Caco-2 (cell line): ENCODE measurements at regions not wholly inside any gene's neighbourhood (a gene's known extent, or its start where the extent isn't known, plus 50 kb on each side); places are given as distances from the start of the nearest gene placed in this dataset.
"Not testable (repeated sequence)": the region's sequence is repeated elsewhere in the genome, so short reads cannot be mapped to it uniquely, and the experiment has no call there.

Source experiments
- BruUV-seq: library from RNA; stranded (reverse); fragments of 400-500 nt; replicated peaks from 2 replicates; lab custom pipeline; 2021; lab: Mats Ljungman, UMichigan
- CTCF ChIA-PET: fragments of 300-600 bp; sonication (Branson Sonifier 250); formaldehyde crosslinking; loops from one replicate; lab custom pipeline; 2022; ENCODE audit warnings: antibody characterized with exemption; lab: Charles Lee
- POLR2A ChIA-PET: fragments of 300-600 bp; sonication (Branson Sonifier 250); formaldehyde crosslinking; loops from one replicate; lab custom pipeline; 2022; ENCODE audit warnings: antibody characterized with exemption; lab: Charles Lee
- DNase-seq, 2 experiments: peaks; one replicate each; pipeline versions ENCODE4 v3.0.0 to v3.0.0-alpha.2; 2020 to 2022
- H3K27me3 ChIP-seq: replicated peaks from 2 replicates; pipeline ENCODE4 v1.6.0; 2011; ENCODE audit warnings: low read length; ENCODE audit not compliant: control insufficient read depth, insufficient read depth
- H3K36me3 ChIP-seq: 2 replicates; pipeline ENCODE4 v1.5.1; 2011; ENCODE audit warnings: low read length; ENCODE audit not compliant: control insufficient read depth, insufficient read depth
- H3K4me1 ChIP-seq: fragments of 250-450 bp; sonication (Bioruptor Pico); 2 replicates; pipeline ENCODE4 v1.5.1; 2020; ENCODE audit warnings: mild to moderate bottlenecking
- H3K4me3 ChIP-seq: 2 replicates; pipeline ENCODE4 v1.5.1; 2011; ENCODE audit warnings: low read depth, mild to moderate bottlenecking, control low read depth, low read length
- H3K9me3 ChIP-seq: fragments of 250-450 bp; sonication (Bioruptor Pico); 2 replicates; pipeline ENCODE4 v1.5.1; 2020; ENCODE audit warnings: mild to moderate bottlenecking, moderate library complexity
- H3K27ac Mint-ChIP-seq: one replicate; pipeline ENCODE4 v1.8.0; 2022; ENCODE audit warnings: mixed read lengths; ENCODE audit not compliant: unreplicated experiment
- H3K27me3 Mint-ChIP-seq: one replicate; pipeline ENCODE4 v1.8.0; 2022; ENCODE audit warnings: mixed read lengths; ENCODE audit not compliant: insufficient read depth, unreplicated experiment
- H3K36me3 Mint-ChIP-seq: one replicate; pipeline ENCODE4 v1.8.0; 2022; ENCODE audit warnings: mild to moderate bottlenecking, mixed read lengths; ENCODE audit not compliant: insufficient read depth, unreplicated experiment
- H3K4me1 Mint-ChIP-seq: one replicate; pipeline ENCODE4 v1.8.0; 2022; ENCODE audit warnings: low read depth, mixed read lengths; ENCODE audit not compliant: unreplicated experiment
- H3K4me3 Mint-ChIP-seq: one replicate; pipeline ENCODE4 v1.8.0; 2022; ENCODE audit warnings: mild to moderate bottlenecking, moderate library complexity, mixed read lengths; ENCODE audit not compliant: unreplicated experiment
- H3K9me3 Mint-ChIP-seq: one replicate; pipeline ENCODE4 v1.8.0; 2022; ENCODE audit warnings: mixed read lengths; ENCODE audit not compliant: unreplicated experiment
- intact Hi-C: fragments of 100-400 bp; cut with micrococcal nuclease; formaldehyde crosslinking; loops from one replicate; pipeline ENCODE4 v1.10.0; 2022; ENCODE audit not compliant: unreplicated experiment
- TF ChIP-seq, protein P1 (sequence below), 2 experiments: fragments of 200-600 bp in 1 of 2; IDR thresholded peaks; 1 replicate in 1 of 2; 2 replicates in 1 of 2; pipeline versions ENCODE4 v1.5.1 to v1.8.0; 2011 to 2022; ENCODE audit warnings: antibody characterized with exemption in 1 of 2, control low read depth in 1 of 2, inconsistent platforms in 1 of 2, low read depth in 1 of 2, low read length in 1 of 2, mild to moderate bottlenecking in 1 of 2, moderate library complexity in 1 of 2; ENCODE audit not compliant: insufficient read depth in 1 of 2, severe bottlenecking in 1 of 2, unreplicated experiment in 1 of 2

DNA sequence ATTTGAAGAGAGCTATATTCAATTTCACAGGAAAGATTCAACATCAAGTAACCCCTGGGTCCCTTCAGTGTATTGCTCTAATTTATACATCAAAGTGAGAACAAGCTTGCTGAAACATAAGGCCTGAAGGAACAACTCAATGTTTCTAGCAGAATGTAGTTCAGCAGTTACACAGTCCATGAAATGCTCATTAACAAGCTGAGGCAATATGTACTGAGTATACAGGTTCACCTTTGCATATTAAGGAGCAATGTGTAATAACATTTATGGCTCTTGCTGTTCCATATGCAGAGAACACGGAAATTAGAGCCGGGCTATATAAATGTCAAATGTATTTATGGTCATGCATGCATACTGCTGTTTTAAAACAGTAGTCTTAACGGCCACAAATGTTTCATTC lies 338.5 kb downstream of the PCDH11X start:
- intact Hi-C loops, BruUV-seq, H3K36me3 ChIP-seq, H3K4me3 ChIP-seq, H3K4me3 Mint-ChIP-seq, H3K9me3 ChIP-seq, H3K4me1 Mint-ChIP-seq, H3K27me3 ChIP-seq, CTCF ChIA-PET, POLR2A ChIA-PET, H3K27ac Mint-ChIP-seq, H3K36me3 Mint-ChIP-seq, H3K27me3 Mint-ChIP-seq, H3K9me3 Mint-ChIP-seq, H3K4me1 ChIP-seq, DNase-seq: not testable (repeated sequence)

- BruUV-seq, H3K9me3 Mint-ChIP-seq, DNase-seq, H3K27ac Mint-ChIP-seq, H3K9me3 ChIP-seq, H3K4me1 ChIP-seq, H3K4me3 ChIP-seq, H3K36me3 ChIP-seq, H3K27me3 ChIP-seq, H3K36me3 Mint-ChIP-seq, H3K27me3 Mint-ChIP-seq, H3K4me1 Mint-ChIP-seq, intact Hi-C loops, POLR2A ChIA-PET, H3K4me3 Mint-ChIP-seq, CTCF ChIA-PET: not testable (repeated sequence)
These were observed 383.9 kb downstream of the PCDH11X start for GRCh38 chrX:92163035-92163434.

DNA sequence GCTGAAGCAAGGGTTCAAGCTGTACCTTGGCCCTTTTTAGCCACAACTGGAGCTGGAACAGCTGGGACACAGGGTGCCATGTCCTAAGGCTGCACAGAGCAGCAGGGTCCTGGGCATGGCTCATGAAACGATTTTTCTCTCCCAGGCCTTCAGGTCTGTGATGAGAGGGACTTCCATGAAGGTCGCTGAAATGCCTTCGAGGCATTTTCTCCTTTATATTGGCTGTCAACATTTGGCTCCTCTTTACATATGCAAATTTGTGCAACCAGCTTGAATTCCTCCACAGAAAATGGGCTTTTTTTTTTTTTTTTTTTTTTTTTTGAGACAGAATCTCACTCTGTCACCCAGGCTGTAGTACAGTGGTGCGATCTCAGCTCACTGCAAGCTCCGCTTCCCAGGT lies 430.8 kb downstream of the PCDH11X start:
- Mint-ChIP-seq H3K4me3 (no peak overlapping the region), H3K9me3 (no peaks in the 10 kb centered on the region), H3K4me1 (no peaks in the 10 kb centered on the region), H3K27ac (no peak overlapping the region), H3K36me3 (no peaks in the 10 kb centered on the region), H3K27me3 (no peaks in the 10 kb centered on the region)
- no TSS peak for BruUV-seq
- Histone ChIP-seq H3K36me3 (no peaks in the 10 kb centered on the region), H3K4me1 (no peaks in the 10 kb centered on the region), H3K27me3 (no peaks in the 10 kb centered on the region), H3K9me3 (no peaks in the 10 kb centered on the region), H3K4me3 (no peak overlapping the region)
- ChIA-PET POLR2A (no interaction called here), CTCF (no interaction called here)
- TF ChIP-seq, protein P1, sequence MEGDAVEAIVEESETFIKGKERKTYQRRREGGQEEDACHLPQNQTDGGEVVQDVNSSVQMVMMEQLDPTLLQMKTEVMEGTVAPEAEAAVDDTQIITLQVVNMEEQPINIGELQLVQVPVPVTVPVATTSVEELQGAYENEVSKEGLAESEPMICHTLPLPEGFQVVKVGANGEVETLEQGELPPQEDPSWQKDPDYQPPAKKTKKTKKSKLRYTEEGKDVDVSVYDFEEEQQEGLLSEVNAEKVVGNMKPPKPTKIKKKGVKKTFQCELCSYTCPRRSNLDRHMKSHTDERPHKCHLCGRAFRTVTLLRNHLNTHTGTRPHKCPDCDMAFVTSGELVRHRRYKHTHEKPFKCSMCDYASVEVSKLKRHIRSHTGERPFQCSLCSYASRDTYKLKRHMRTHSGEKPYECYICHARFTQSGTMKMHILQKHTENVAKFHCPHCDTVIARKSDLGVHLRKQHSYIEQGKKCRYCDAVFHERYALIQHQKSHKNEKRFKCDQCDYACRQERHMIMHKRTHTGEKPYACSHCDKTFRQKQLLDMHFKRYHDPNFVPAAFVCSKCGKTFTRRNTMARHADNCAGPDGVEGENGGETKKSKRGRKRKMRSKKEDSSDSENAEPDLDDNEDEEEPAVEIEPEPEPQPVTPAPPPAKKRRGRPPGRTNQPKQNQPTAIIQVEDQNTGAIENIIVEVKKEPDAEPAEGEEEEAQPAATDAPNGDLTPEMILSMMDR (IDR thresholded peaks at IDR 0.05; ENCODE audit: insufficient read depth in 1 of 2, low read depth in 1 of 2, low read length in 1 of 2, severe bottlenecking in 1 of 2, unreplicated experiment in 1 of 2): no peak
- intact Hi-C loops: no loop called here
- no peak for DNase-seq

GRCh38 chrX:92213786-92214185 lies 434.6 kb downstream of the PCDH11X start:
- CTCF ChIA-PET: no interaction called here
- Mint-ChIP-seq H3K27ac (no peak overlapping the region), H3K9me3 (no peaks in the 10 kb centered on the region), H3K27me3 (no peaks in the 10 kb centered on the region), H3K36me3 (no peaks in the 10 kb centered on the region), H3K4me3 (no peak overlapping the region), H3K4me1 (no peaks in the 10 kb centered on the region)
- Histone ChIP-seq H3K36me3 (no peaks in the 10 kb centered on the region), H3K4me1 (no peaks in the 10 kb centered on the region), H3K9me3 (no peaks in the 10 kb centered on the region), H3K27me3 (no peaks in the 10 kb centered on the region), H3K4me3 (no peak overlapping the region)
- BruUV-seq: no TSS peak
- intact Hi-C loops: no loop called here
- TF ChIP-seq, protein P1 (IDR thresholded peaks at IDR 0.05; ENCODE audit: insufficient read depth in 1 of 2, low read depth in 1 of 2, low read length in 1 of 2, severe bottlenecking in 1 of 2, unreplicated experiment in 1 of 2): no peak
- POLR2A ChIA-PET: no interaction called here
- DNase-seq: no peak

DNA sequence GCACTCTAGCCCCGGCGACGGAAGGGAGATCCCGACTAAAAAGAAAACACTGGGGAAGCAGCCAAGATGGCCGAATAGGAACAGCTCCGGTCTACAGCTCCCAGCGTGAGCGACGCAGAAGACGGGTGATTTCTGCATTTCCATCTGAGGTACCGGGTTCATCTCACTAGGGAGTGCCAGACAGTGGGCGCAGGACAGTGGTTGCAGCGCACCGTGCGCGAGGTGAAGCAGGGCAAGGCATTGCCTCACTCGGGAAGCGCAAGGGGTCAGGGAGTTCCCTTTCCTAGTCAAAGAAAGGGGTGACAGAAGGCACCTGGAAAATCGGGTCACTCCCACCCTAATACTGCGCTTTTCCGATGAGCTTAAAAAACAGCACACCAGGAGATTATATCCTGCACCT lies 435.8 kb downstream of the PCDH11X start:
- H3K9me3 ChIP-seq, H3K4me1 Mint-ChIP-seq, CTCF ChIA-PET, H3K4me1 ChIP-seq, POLR2A ChIA-PET, H3K4me3 Mint-ChIP-seq, H3K4me3 ChIP-seq, H3K27ac Mint-ChIP-seq, H3K36me3 ChIP-seq, H3K9me3 Mint-ChIP-seq, H3K27me3 Mint-ChIP-seq, DNase-seq, BruUV-seq, intact Hi-C loops, H3K36me3 Mint-ChIP-seq, H3K27me3 ChIP-seq: not testable (repeated sequence)
